Neutrophil (primary cell): ENCODE measurements at regions not wholly inside any gene's neighbourhood (a gene's known extent, or its start where the extent isn't known, plus 50 kb on each side); places are given as distances from the start of the nearest gene placed in this dataset.

ENCODE experiments used
- H3K27ac ChIP-seq: fragments of 200-600 bp; sonication (generic); 2 replicates; pipeline ENCODE4 v1.5.1; 2016; ENCODE audit warnings: mild to moderate bottlenecking, moderate library complexity
- H3K27me3 ChIP-seq: fragments of 200-600 bp; sonication (generic); 2 replicates; pipeline ENCODE4 v1.6.0; 2016; ENCODE audit warnings: mild to moderate bottlenecking
- H3K36me3 ChIP-seq: fragments of 200-600 bp; sonication (generic); 2 replicates; pipeline ENCODE4 v1.5.1; 2017
- H3K4me1 ChIP-seq, 2 experiments: fragments of 200-600 bp in 1 of 2; sonication (generic) in 1 of 2; 1 replicate in 1 of 2; 2 replicates in 1 of 2; pipeline versions ENCODE4 v1.5.1 to v1.6.1; 2013 to 2016; ENCODE audit warnings: low read depth in 1 of 2, low read length in 1 of 2, mild to moderate bottlenecking in 1 of 2, moderate library complexity in 1 of 2; ENCODE audit not compliant: control insufficient read depth in 1 of 2, insufficient read depth in 1 of 2
- H3K4me3 ChIP-seq, 2 experiments: fragments of 200-600 bp in 1 of 2; sonication (generic) in 1 of 2; 1 replicate in 1 of 2; 2 replicates in 1 of 2; pipeline ENCODE4 v1.5.1; 2013 to 2016; ENCODE audit warnings: low read depth in 1 of 2, low read length in 1 of 2, mild to moderate bottlenecking in 1 of 2, moderate library complexity in 1 of 2
- H3K9me3 ChIP-seq: fragments of 200-600 bp; sonication (generic); 2 replicates; pipeline ENCODE4 v1.5.1; 2016
- TF ChIP-seq, protein P1 (sequence below): fragments of 200-600 bp; sonication (generic); IDR thresholded peaks from 2 replicates; pipeline ENCODE4 v1.5.1; 2016; ENCODE audit warnings: antibody characterized with exemption

DNA sequence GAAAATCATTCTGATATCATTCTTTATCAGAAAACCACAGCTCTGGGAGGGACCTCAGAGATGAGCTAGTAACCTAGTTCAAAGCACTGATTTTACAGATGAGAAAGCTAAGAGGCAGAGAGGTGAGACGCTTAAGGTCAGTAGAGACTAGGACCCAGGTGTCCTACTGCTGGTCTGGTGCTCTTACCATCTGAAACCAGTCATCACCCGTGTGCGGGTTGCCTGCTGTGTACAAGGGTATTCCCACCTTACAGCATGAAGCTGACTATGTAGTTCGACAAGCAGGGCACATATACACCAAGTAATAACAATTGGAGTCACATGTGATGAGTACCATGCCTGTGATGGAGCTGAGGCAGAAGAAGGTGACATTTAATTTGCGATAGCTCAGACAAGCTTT lies 133.7 kb downstream of the ADAMTS15 start:
- Histone ChIP-seq H3K4me1 (no peaks in the 10 kb centered on the region), H3K27ac (no peak overlapping the region), H3K27me3 (no peaks in the 10 kb centered on the region), H3K4me3 (no peak overlapping the region), H3K36me3 (no peaks in the 10 kb centered on the region), H3K9me3 (no peaks in the 10 kb centered on the region)
- TF ChIP-seq, protein P1, sequence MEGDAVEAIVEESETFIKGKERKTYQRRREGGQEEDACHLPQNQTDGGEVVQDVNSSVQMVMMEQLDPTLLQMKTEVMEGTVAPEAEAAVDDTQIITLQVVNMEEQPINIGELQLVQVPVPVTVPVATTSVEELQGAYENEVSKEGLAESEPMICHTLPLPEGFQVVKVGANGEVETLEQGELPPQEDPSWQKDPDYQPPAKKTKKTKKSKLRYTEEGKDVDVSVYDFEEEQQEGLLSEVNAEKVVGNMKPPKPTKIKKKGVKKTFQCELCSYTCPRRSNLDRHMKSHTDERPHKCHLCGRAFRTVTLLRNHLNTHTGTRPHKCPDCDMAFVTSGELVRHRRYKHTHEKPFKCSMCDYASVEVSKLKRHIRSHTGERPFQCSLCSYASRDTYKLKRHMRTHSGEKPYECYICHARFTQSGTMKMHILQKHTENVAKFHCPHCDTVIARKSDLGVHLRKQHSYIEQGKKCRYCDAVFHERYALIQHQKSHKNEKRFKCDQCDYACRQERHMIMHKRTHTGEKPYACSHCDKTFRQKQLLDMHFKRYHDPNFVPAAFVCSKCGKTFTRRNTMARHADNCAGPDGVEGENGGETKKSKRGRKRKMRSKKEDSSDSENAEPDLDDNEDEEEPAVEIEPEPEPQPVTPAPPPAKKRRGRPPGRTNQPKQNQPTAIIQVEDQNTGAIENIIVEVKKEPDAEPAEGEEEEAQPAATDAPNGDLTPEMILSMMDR = no peak

DNA sequence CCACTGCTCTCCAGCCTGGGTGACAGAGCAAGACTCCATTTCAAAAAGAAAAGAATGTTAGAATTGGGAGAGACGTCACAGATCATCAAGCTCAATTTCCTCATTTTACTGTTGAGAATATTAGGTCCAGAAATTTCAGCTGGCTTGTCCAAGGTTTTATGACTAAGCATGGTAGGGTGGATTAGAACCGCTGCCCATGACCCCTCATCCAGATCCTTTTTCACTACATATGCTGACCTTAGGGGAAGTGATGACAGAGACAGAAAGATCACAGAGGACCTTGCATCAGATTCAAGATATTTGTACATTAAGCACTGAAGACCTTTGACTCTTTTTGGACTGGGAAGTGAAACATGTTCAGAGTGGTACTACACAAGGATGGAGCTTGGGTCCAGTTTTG lies 134.5 kb downstream of the ADAMTS15 start:
- Histone ChIP-seq H3K9me3 (no peaks in the 10 kb centered on the region), H3K4me1 (no peaks in the 10 kb centered on the region), H3K27me3 (no peaks in the 10 kb centered on the region), H3K36me3 (no peaks in the 10 kb centered on the region), H3K4me3 (no peak overlapping the region), H3K27ac (no peak overlapping the region)
- TF ChIP-seq, protein P1 = no peak

DNA sequence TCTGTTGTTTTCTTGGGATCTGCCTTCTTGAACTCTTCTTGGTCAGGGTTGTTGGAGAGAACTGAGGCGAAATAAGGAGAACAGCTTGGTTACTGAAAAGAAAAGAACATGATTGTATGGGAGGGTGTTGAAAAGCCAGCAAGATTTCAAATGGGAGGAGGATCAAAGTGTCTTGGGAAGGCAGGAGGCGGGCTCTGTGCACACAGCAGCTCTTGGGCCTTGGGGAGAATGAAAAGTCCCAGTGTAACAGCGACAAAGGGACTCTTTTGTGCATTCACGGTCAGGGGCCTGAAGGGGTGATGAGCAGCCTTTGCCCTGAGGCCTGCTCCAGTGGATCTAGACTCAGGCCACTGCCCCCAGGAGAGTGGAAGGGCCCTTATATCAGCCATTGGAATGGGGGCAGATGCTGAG lies 135.4 kb downstream of the ADAMTS15 start:
- TF ChIP-seq, protein P1 = no peak

DNA sequence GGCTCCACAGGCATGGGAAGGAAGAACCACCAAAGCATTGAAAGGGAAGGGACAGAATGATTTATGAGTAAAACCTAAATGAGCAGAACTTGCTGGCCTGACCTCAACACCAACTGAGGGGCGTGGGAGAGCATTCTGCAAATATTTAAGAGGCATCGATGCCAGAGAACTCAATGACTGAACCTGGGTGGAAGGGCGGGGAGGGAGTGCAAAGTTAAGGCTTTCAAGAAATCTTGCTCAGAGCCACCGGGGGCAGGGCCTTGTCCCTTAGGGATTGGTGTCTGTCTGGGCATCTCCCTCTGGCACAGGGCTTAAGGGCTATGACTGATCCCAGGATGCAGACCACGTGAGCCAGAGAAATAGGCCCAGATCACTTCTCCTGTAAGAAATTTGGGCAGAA lies 137.1 kb downstream of the ADAMTS15 start:
- Histone ChIP-seq H3K9me3 (no peaks in the 10 kb centered on the region), H3K4me1 (no peaks in the 10 kb centered on the region), H3K4me3 (no peak overlapping the region), H3K36me3 (no peaks in the 10 kb centered on the region), H3K27me3 (no peaks in the 10 kb centered on the region), H3K27ac (no peak overlapping the region)
- TF ChIP-seq, protein P1 = no peak

More for the DNA sequence above, 135.4 kb downstream of the ADAMTS15 start:
- no peaks in the 10 kb centered on the region for H3K27me3 ChIP-seq
- no peak overlapping the region for H3K4me3 ChIP-seq
- H3K4me1 ChIP-seq = no peaks in the 10 kb centered on the region
- no peak overlapping the region for H3K27ac ChIP-seq
- no peaks in the 10 kb centered on the region for H3K36me3 ChIP-seq
- H3K9me3 ChIP-seq = no peaks in the 10 kb centered on the region

DNA sequence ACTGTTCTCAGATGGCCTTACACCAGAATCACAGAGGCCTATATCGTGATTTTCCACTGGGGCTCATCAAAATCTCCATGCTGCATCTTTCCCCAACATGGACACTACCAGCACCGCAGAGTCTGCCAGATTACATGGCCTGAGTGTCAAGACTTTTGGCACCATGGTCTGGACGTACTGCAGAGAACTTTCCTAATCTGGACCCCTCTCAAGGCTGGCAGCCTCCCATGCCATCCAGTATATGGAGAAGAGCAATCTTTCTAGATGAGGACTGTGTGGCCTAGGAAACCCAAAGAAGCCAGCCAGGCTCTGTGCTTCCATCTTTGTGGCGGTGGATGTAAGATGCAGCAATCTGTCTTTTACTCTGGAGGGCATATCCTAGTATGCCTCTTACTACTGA lies 139.2 kb downstream of the ADAMTS15 start:
- H3K4me1 ChIP-seq = no peaks in the 10 kb centered on the region
- H3K9me3 ChIP-seq = no peaks in the 10 kb centered on the region
- TF ChIP-seq, protein P1 = no peak
- no peak overlapping the region for H3K27ac ChIP-seq
- no peaks in the 10 kb centered on the region for H3K27me3 ChIP-seq
- H3K4me3 ChIP-seq = no peak overlapping the region
- no peaks in the 10 kb centered on the region for H3K36me3 ChIP-seq

DNA sequence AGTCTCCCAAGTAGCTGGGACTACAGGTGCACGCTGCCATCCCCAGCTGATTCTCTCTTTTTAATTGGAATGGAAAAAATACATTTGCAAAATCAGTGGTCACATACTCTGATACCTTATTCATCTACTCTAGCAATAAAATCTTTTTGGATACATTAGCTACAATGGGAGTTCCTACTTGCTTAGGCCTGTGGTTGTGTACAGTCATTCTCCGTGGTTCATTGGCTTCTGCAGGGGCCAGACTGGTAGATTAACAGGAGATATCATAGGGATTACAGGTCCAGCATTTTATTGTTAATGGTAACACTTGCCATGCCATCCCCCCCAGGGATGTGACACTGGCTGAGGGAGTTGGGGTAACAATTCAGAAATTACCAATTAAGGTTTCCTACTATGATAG lies 140.0 kb downstream of the ADAMTS15 start:
- Histone ChIP-seq H3K27me3 (no peaks in the 10 kb centered on the region), H3K36me3 (no peaks in the 10 kb centered on the region), H3K9me3 (no peaks in the 10 kb centered on the region), H3K4me1 (no peaks in the 10 kb centered on the region), H3K27ac (no peak overlapping the region), H3K4me3 (no peak overlapping the region)
- TF ChIP-seq, protein P1 = no peak
